ENCODE measurements at regions not wholly inside any gene's neighbourhood (a gene's known extent, or its start where the extent isn't known, plus 50 kb on each side); places are given as distances from the start of the nearest gene placed in this dataset.
"Not testable (repeated sequence)": the region's sequence is repeated elsewhere in the genome, so short reads cannot be mapped to it uniquely, and the experiment has no call there.

DNA sequence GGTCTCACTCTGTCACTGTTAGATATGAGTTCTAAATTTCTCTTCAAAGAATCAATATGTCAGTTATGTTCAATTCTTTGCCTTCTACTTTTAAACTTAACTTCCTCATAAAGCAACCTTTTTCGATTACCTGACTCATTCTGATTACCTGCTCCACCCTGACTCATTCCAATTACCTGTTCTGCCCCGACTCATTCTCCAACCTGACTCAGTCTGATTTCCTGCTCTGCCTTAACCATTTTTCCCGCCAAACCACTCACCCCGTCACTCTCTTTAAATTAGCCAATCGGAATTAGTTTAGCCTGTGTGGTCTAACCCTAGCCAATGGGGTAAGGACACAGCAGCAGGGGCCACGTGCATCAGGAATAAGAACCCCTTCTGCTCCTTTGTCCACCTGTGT is 67.4 kb upstream of the RASSF8 start:
- TF ChIP-seq, protein P1, sequence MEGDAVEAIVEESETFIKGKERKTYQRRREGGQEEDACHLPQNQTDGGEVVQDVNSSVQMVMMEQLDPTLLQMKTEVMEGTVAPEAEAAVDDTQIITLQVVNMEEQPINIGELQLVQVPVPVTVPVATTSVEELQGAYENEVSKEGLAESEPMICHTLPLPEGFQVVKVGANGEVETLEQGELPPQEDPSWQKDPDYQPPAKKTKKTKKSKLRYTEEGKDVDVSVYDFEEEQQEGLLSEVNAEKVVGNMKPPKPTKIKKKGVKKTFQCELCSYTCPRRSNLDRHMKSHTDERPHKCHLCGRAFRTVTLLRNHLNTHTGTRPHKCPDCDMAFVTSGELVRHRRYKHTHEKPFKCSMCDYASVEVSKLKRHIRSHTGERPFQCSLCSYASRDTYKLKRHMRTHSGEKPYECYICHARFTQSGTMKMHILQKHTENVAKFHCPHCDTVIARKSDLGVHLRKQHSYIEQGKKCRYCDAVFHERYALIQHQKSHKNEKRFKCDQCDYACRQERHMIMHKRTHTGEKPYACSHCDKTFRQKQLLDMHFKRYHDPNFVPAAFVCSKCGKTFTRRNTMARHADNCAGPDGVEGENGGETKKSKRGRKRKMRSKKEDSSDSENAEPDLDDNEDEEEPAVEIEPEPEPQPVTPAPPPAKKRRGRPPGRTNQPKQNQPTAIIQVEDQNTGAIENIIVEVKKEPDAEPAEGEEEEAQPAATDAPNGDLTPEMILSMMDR (IDR thresholded peaks at IDR 0.05; ENCODE audit: insufficient read depth, low read depth, low read length), result not testable (repeated sequence)
- not testable (repeated sequence) for TF ChIP-seq EZH2 (IDR thresholded peaks at IDR 0.05; ENCODE audit: insufficient read depth, low read length)
